Transverse colon (tissue), 4 donors: ENCODE measurements at regions not wholly inside any gene's neighbourhood (a gene's known extent, or its start where the extent isn't known, plus 50 kb on each side); places are given as distances from the start of the nearest gene placed in this dataset.

Experiments used
- EP300 ChIP-seq: sonication (generic); formaldehyde crosslinking; IDR thresholded peaks from one replicate; pipeline ENCODE4 v1.6.1; 2017; ENCODE audit warnings: antibody characterized with exemption, low read depth
- POLR2A ChIP-seq: fragments of 450-650 bp; IDR thresholded peaks from one replicate; pipeline ENCODE4 v1.6.1; 2016; ENCODE audit warnings: antibody characterized with exemption, mild to moderate bottlenecking, moderate library complexity
- POLR2AphosphoS5 ChIP-seq, 3 donors: sonication (generic); formaldehyde crosslinking; IDR thresholded peaks; one replicate each; pipeline ENCODE4 v1.6.1; 2016; ENCODE audit warnings: antibody characterized with exemption in 3 of 3
- TF ChIP-seq, protein P1 (sequence below), 5 experiments: fragments of 200-600 bp in 3 of 5; fragments of 450-650 bp in 2 of 5; sonication (generic) in 3 of 5; IDR thresholded peaks; 1 replicate in 2 of 5; 2 replicates in 3 of 5; pipeline ENCODE4 v1.5.1; 2016 to 2017; ENCODE audit warnings: antibody characterized with exemption in 5 of 5, inconsistent platforms in 3 of 5, mild to moderate bottlenecking in 2 of 5, moderate library complexity in 1 of 5

DNA sequence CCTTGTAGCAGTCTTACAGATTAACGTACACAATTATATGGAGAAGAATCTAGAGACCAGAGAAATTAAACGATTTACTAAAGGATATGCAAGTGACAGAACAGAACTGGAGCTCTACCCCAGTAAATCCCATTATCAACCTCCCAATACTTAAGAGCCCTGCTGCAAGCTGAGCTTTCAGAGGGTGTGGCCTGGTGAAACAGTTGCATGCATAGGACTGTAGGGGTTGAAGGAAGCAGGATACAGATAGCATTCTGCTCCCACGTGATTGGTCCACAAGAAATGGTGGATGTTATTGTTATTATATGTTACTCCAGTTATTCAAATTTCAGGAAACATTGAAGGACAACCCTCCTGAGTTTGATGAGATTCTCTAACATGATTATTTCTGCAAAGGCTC is 210.8 kb upstream of the THUMPD2 start:
- TF ChIP-seq, protein P1, sequence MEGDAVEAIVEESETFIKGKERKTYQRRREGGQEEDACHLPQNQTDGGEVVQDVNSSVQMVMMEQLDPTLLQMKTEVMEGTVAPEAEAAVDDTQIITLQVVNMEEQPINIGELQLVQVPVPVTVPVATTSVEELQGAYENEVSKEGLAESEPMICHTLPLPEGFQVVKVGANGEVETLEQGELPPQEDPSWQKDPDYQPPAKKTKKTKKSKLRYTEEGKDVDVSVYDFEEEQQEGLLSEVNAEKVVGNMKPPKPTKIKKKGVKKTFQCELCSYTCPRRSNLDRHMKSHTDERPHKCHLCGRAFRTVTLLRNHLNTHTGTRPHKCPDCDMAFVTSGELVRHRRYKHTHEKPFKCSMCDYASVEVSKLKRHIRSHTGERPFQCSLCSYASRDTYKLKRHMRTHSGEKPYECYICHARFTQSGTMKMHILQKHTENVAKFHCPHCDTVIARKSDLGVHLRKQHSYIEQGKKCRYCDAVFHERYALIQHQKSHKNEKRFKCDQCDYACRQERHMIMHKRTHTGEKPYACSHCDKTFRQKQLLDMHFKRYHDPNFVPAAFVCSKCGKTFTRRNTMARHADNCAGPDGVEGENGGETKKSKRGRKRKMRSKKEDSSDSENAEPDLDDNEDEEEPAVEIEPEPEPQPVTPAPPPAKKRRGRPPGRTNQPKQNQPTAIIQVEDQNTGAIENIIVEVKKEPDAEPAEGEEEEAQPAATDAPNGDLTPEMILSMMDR (IDR thresholded peaks at IDR 0.05): no peak
- TF ChIP-seq POLR2AphosphoS5 (IDR thresholded peaks at IDR 0.05) (no peak), POLR2A (no peak), EP300 (no peak)
